OCI-LY3 (cell line): ENCODE measurements at regions not wholly inside any gene's neighbourhood (a gene's known extent, or its start where the extent isn't known, plus 50 kb on each side); places are given as distances from the start of the nearest gene placed in this dataset.
"Not testable (repeated sequence)": the region's sequence is repeated elsewhere in the genome, so short reads cannot be mapped to it uniquely, and the experiment has no call there.

Experiments
- EZH2phosphoT487 ChIP-seq: fragments of 200-600 bp; shearing (Covaris generic); IDR thresholded peaks from 2 replicates; pipeline ENCODE4 v1.6.1; 2018; ENCODE audit warnings: antibody characterized with exemption, mixed run types, low read depth
- TF ChIP-seq, protein P1 (sequence below): fragments of 200-600, 300-600 bp; sonication (generic); IDR thresholded peaks from 2 replicates; pipeline ENCODE4 v1.5.1; 2014; ENCODE audit warnings: antibody characterized with exemption, low read length, low read depth

DNA sequence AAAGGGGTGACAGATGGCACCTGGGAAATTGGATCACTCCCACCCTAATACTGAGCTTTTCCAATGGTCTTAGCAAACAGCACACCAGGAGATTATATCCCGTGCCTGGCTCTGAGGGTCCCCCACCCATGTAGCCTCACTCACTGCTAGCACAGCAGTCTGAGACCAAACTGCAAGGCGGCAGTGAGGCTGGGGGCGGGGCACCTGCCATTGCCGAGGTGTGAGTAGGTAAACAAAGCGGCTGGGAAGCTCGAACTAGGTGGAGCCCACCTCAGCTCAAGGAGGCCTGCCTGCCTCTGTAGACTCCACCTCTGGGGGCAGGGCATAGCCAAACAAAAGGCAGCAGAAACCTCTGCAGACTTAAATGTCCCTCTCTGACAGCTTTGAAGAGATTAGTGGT is 188.9 kb downstream of the NNT start:
- TF ChIP-seq, protein P1, sequence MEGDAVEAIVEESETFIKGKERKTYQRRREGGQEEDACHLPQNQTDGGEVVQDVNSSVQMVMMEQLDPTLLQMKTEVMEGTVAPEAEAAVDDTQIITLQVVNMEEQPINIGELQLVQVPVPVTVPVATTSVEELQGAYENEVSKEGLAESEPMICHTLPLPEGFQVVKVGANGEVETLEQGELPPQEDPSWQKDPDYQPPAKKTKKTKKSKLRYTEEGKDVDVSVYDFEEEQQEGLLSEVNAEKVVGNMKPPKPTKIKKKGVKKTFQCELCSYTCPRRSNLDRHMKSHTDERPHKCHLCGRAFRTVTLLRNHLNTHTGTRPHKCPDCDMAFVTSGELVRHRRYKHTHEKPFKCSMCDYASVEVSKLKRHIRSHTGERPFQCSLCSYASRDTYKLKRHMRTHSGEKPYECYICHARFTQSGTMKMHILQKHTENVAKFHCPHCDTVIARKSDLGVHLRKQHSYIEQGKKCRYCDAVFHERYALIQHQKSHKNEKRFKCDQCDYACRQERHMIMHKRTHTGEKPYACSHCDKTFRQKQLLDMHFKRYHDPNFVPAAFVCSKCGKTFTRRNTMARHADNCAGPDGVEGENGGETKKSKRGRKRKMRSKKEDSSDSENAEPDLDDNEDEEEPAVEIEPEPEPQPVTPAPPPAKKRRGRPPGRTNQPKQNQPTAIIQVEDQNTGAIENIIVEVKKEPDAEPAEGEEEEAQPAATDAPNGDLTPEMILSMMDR, result not testable (repeated sequence)
- TF ChIP-seq EZH2phosphoT487, result not testable (repeated sequence)
